HG02981 (cell line): ENCODE measurements at regions not wholly inside any gene's neighbourhood (a gene's known extent, or its start where the extent isn't known, plus 50 kb on each side); places are given as distances from the start of the nearest gene placed in this dataset.

ENCODE experiments used
- ATAC-seq: cut with Tn5 transposase; IDR thresholded peaks from one replicate; pipeline ENCODE4 v1.9.1; 2021; ENCODE audit warnings: mild to moderate bottlenecking, moderate library complexity; ENCODE audit not compliant: unreplicated experiment

DNA sequence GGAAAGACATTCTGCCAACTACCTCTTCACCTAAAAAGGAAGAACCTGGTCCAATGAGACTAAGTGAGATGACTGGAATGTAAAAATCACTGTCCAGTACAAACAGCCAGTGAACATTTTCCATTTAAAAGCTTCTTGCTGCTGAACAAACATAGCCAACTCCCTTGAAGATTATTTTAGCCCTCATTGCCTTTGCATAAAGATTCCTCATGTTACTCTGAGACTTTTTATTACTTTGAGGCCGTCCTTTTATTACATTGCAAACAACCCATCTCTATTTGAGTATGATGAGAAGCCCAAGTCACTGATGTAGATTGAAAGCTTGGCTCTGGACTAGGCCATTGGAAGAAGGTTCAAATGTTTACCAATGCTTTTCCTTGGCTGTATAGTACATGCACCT lies 649.8 kb downstream of the CETN3 start:
- ATAC-seq: no peak

DNA sequence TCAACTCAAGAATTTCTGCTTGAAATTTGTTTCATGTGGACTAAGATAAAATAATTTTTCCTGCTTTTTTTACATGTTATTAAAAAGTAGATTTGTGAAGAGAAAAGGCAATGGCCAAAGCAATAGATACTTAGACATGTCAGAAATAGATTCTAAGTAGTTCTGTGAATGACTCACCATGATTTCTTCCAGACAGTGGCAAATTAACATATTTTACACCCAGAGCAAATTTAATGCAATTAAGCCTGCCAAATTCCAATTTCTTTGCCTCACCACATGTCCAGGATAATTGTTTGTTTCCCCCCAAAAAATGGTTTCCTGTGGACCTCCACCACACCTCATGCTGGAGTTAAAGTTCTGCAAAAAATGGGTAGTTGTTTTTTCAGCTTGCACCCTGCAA lies 651.4 kb downstream of the CETN3 start:
- no peak for ATAC-seq

DNA sequence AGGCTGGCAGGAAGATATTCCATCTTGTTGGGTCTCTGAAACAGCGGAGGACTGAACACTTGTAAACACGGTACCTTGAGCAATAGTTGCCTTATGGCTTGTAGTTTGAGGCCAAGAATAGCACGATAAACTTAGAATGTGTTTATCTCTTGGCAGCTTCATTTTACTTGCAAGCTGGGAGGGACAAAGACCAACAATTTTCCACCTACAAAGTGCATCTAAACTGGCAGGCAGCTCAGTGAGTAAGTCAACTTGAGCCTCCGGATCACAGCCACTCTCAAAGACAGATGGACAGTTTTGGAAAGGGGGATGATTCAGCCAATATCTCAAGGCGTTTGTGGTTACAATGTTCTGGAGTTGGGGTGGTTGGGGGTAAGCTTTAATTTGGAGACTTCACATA lies 652.6 kb downstream of the CETN3 start:
- ATAC-seq: no peak

DNA sequence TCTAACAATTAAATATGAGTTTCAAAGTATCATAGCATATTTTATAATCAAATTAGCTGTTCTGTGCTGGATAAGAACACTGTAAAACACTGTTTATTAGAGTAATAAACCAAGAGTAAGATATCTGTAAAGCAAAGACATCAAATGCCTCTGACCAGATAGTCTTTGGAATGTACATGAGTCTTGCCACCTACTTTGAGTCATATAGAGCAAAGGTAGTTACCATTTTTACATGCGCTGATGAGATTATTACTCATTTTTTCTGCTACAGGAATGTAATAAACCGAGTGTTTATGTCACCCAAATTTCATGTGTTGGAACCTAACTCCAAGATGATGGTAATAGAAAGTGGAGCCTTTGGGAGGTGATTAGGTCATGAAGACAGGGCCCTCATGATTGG lies 654.5 kb downstream of the CETN3 start:
- no peak for ATAC-seq

DNA sequence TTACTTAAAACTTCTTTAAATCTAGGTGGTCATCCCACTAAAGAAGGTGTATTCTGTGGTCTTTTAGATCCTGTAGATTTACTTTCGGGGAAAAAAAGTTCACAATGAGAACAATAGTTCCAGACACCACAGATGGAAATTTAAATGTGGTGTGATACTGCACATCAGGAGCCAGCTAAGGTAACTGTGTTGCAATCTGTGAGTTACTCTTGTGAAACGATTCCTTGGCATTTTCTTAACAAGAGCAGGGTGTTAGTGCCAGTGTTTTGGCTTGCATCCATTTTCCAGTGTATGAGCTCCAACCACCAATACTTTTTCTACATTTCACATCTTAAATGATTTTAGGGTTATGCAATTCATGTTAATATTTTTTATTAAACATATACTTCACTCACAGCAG lies 674.5 kb downstream of the CETN3 start:
- ATAC-seq: no peak

- no peak for ATAC-seq
Measured at GRCh38 chr5:89733772-89734171, 675.8 kb downstream of the CETN3 start.

GRCh38 chr5:89729623-89730301 lies 679.8 kb downstream of the CETN3 start:
- ATAC-seq: no peak

DNA sequence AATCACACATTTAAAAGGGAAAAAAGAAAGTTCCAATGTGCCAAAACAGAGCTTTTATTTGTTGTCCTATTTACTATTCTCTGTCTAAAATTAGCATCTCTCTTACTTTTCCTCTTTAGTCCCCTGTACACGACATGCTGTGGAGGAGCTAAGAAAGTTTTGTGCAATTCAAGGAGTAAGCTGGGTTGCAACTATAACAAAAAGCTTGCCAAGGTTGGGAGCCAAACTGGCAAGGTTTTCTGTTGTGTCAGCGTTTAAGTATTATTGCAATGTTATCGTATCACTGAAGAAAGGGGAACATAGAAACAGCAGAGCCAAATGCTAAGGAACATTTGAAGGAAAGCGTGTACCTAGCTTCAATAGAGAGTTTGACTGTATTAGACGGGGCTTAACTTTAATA lies 680.8 kb downstream of the CETN3 start:
- no peak for ATAC-seq

GRCh38 chr5:89728134-89728533 lies 681.4 kb downstream of the CETN3 start:
- ATAC-seq: no peak

DNA sequence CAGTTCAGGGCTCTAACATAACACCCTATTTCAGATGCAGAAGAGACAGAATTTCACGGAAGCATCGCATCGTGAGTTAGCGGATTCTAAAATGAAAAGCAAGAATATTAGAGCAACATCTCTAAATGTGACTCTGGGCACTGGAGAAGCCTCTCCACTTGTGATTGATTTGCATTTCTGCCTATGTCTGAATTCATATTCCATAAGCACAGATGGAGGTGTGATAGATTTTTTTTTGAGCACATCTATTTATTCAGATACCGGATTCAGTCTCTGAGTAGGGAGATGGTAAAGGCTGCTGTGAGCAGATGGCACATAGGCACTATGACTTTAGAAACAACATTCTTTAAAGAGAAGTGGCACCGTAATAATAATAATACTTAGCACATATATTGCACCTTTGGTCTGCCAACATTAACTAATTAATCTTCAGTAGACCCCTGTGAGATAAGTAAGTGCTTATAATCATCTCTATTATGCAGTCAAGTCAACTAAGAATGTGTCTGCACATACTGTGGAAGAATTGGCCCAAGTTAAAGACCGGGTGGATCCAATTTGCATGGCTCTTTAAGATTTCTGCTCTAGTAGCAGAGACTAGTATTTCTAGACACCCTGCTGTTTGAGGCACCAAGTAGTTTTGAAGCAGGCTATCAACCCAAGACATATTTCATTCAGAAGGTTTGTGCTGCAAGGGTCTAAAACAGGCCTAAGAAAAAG lies 685.0 kb downstream of the CETN3 start:
- no peak for ATAC-seq

GRCh38 chr5:89723907-89724306 lies 685.6 kb downstream of the CETN3 start:
- no peak for ATAC-seq

GRCh38 chr5:89722538-89722937 lies 687.0 kb downstream of the CETN3 start:
- no peak for ATAC-seq

- no peak for ATAC-seq
Measured at GRCh38 chr5:89721931-89722330, 687.6 kb downstream of the CETN3 start.

DNA sequence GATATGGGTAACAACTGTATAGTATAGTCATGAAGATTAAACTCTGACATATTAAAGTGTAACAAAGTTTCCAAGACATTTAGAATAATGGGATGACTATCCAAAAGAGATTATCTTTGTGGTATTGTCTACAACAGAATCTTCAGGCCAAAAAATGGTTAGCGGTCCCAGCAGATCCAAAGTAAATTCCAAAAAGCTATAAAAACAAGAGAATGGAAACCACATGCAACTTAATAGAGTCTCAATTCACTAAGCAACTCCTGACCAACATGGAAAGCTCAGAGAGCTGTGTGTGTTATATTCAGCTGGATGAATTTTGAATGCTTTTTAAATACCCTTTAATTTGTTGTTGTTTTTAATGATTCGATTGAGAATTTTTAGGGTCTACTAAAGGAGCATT lies 688.2 kb downstream of the CETN3 start:
- ATAC-seq: no peak

GRCh38 chr5:89712134-89712700 lies 697.3 kb downstream of the CETN3 start:
- no peak for ATAC-seq

DNA sequence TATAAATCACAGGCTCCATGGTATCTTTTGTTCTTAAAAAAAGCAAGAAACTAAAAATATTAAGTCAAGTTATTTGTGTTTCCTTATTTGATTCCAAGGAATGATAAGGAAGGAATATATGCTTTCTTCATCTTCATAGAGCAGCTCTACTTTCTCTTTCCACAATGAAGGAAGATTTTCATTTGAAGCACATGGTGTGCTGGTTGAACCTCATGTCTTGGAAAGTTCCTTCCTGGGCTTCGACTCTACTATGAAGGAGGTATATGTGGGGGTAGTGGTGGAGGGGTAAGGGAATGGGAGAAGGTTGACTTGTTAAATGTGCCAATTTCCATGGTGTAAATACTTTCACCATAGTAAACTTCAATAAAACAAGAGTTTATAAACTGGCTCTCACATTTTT lies 698.0 kb downstream of the CETN3 start:
- no peak for ATAC-seq

DNA sequence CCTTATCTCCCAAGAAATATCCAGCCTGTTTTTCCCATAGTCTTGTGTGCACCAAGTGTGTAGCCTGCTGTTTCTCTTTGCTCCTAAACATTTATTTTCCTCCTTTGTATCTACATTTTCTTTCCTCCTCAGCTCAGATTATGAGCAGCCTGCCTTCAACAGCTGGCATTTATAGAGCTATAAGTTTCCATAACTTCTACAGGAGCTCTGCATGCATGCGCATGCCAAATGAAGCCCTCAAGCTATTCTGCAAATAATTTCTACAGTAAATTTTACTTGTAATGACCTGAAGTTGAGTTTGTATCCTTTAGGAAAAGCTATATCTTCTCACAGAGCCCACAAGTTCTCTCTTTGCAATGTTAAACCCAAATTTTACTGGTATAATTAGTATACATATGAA lies 699.5 kb downstream of the CETN3 start:
- no peak for ATAC-seq

GRCh38 chr5:89707891-89708290 lies 701.7 kb downstream of the CETN3 start:
- no peak for ATAC-seq

- no peak for ATAC-seq
Measured at GRCh38 chr5:89706731-89707130, 702.8 kb downstream of the CETN3 start.

GRCh38 chr5:89703817-89704216 lies 705.7 kb downstream of the CETN3 start:
- no peak for ATAC-seq

DNA sequence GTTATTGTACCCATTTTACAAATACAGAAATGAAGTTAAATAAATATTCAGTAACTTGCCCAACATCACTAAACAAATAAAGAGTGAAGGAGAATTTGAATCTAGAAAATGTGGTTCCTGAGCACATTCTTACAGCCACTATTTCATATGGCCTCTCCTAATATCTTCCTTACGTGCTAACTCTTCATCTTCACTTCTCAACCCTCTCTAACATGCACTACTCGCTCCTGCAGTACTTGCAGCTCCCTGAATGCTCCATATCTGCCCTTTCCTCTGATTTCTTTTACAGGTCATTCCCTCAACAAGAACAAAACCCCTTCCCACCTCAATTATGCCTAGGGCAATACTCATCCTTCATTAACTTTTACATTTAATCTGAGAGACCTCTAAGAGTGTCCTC lies 711.5 kb downstream of the CETN3 start:
- no peak for ATAC-seq

GRCh38 chr5:89697581-89697980 lies 712.0 kb downstream of the CETN3 start:
- no peak for ATAC-seq
